HEK293 (cell line): ENCODE measurements at regions not wholly inside any gene's neighbourhood (a gene's known extent, or its start where the extent isn't known, plus 50 kb on each side); places are given as distances from the start of the nearest gene placed in this dataset.

Experiments used
- CTCF ChIA-PET: fragments of 350-600 bp; formaldehyde crosslinking; extraction: SDS; loops from one replicate; lab custom pipeline; 2021; ENCODE audit warnings: antibody characterized with exemption; lab: Yijun Ruan, JAX
- POLR2A ChIA-PET: fragments of 300-600 bp; formaldehyde crosslinking; extraction: SDS; loops from one replicate; lab custom pipeline; 2020; ENCODE audit warnings: antibody characterized with exemption, inconsistent platforms; lab: Yijun Ruan, JAX
- H3K27ac ChIP-seq: fragments of 200-500 bp; sonication (Bioruptor generic); 2 replicates; pipeline ENCODE4 v1.5.1; 2014; ENCODE audit warnings: low read depth, low read length, control low read depth, inconsistent platforms; ENCODE audit errors: extremely low read depth
- H3K36me3 ChIP-seq, 2 experiments: fragments of 200-500 bp in 1 of 2; sonication (Bioruptor generic) in 1 of 2; 1 replicate in 1 of 2; 2 replicates in 1 of 2; pipeline ENCODE4 v1.5.1; 2014 to 2017; ENCODE audit warnings: inconsistent platforms in 2 of 2, low read length in 2 of 2; ENCODE audit not compliant: control insufficient read depth in 2 of 2, insufficient read depth in 1 of 2
- H3K4me1 ChIP-seq: fragments of 200-500 bp; sonication (Bioruptor generic); 2 replicates; pipeline ENCODE4 v1.5.1; 2014; ENCODE audit warnings: mild to moderate bottlenecking, low read length, inconsistent platforms; ENCODE audit not compliant: control insufficient read depth, insufficient read depth
- H3K4me3 ChIP-seq: 2 replicates; pipeline ENCODE4 v1.5.1; 2011; ENCODE audit warnings: low read depth, mild to moderate bottlenecking, control low read depth, low read length, moderate library complexity
- H3K9me3 ChIP-seq: fragments of 200-500 bp; sonication (Bioruptor generic); 2 replicates; pipeline ENCODE4 v1.5.1; 2014; ENCODE audit warnings: low read depth, low read length, inconsistent platforms; ENCODE audit not compliant: control insufficient read depth, insufficient read depth
- BCL11B ChIP-seq: fragments of 450-650 bp; formaldehyde crosslinking; IDR thresholded peaks from 2 replicates; pipeline ENCODE4 v1.5.1; 2016; ENCODE audit warnings: low read depth, missing biosample characterization, missing genetic modification characterization
- FEZF1 ChIP-seq: fragments of 450-650 bp; formaldehyde crosslinking; IDR thresholded peaks from 2 replicates; pipeline ENCODE4 v1.5.1; 2016; ENCODE audit warnings: missing biosample characterization, missing genetic modification characterization
- HOXD13 ChIP-seq: sonication (generic); formaldehyde crosslinking; IDR thresholded peaks from 2 replicates; pipeline ENCODE4 v1.8.0; 2022; ENCODE audit warnings: missing genetic modification reagents, borderline replicate concordance
- IKZF3 ChIP-seq: fragments of 450-650 bp; IDR thresholded peaks from 2 replicates; pipeline ENCODE4 v1.5.0; 2018; ENCODE audit warnings: missing biosample characterization, mild to moderate bottlenecking, missing genetic modification characterization, moderate library complexity
- PRDM4 ChIP-seq: fragments of 450-650 bp; formaldehyde crosslinking; IDR thresholded peaks from 2 replicates; pipeline ENCODE4 v1.5.1; 2017; ENCODE audit warnings: missing biosample characterization, missing genetic modification characterization
- SALL2 ChIP-seq: fragments of 450-650 bp; formaldehyde crosslinking; IDR thresholded peaks from 2 replicates; pipeline ENCODE4 v1.5.0; 2017; ENCODE audit warnings: missing biosample characterization, mild to moderate bottlenecking, missing genetic modification characterization, borderline replicate concordance
- TCF7L2 ChIP-seq: IDR thresholded peaks from 2 replicates; pipeline ENCODE4 v1.6.1; 2011; ENCODE audit warnings: low read depth, mild to moderate bottlenecking, inconsistent platforms, low read length, moderate library complexity, borderline replicate concordance
- ZBTB21 ChIP-seq: fragments of 450-650 bp; formaldehyde crosslinking; IDR thresholded peaks from 2 replicates; pipeline ENCODE4 v1.5.1; 2017; ENCODE audit warnings: missing biosample characterization, missing genetic modification characterization
- ZBTB7A ChIP-seq: fragments of 450-650 bp; formaldehyde crosslinking; IDR thresholded peaks from 2 replicates; pipeline ENCODE4 v1.5.1; 2016; ENCODE audit warnings: low read depth, missing biosample characterization, missing genetic modification characterization
- ZFP41 ChIP-seq: fragments of 450-650 bp; formaldehyde crosslinking; IDR thresholded peaks from 2 replicates; pipeline ENCODE4 v1.5.1; 2016; ENCODE audit warnings: missing biosample characterization, missing genetic modification characterization, borderline replicate concordance
- ZNF155 ChIP-seq: fragments of 450-650 bp; formaldehyde crosslinking; IDR thresholded peaks from 2 replicates; pipeline ENCODE4 v1.5.1; 2016; ENCODE audit warnings: missing biosample characterization, missing genetic modification characterization
- ZNF157 ChIP-seq: fragments of 450-650 bp; formaldehyde crosslinking; IDR thresholded peaks from 2 replicates; pipeline ENCODE4 v1.5.1; 2016; ENCODE audit warnings: missing biosample characterization, missing genetic modification characterization
- ZNF175 ChIP-seq: fragments of 450-650 bp; formaldehyde crosslinking; IDR thresholded peaks from 2 replicates; pipeline ENCODE4 v1.5.1; 2016; ENCODE audit warnings: missing biosample characterization, missing genetic modification characterization
- ZNF214 ChIP-seq: fragments of 450-650 bp; formaldehyde crosslinking; IDR thresholded peaks from 2 replicates; pipeline ENCODE4 v1.5.1; 2017; ENCODE audit warnings: missing biosample characterization, mild to moderate bottlenecking, missing genetic modification characterization, borderline replicate concordance
- ZNF366 ChIP-seq: fragments of 450-650 bp; formaldehyde crosslinking; conservative IDR thresholded peaks from 2 replicates; pipeline ENCODE4 v1.5.1; 2016; ENCODE audit warnings: missing biosample characterization, missing genetic modification characterization
- ZNF398 ChIP-seq: fragments of 450-650 bp; formaldehyde crosslinking; IDR thresholded peaks from 2 replicates; pipeline ENCODE4 v1.5.1; 2017; ENCODE audit warnings: missing biosample characterization, missing genetic modification characterization
- ZNF423 ChIP-seq: fragments of 450-650 bp; formaldehyde crosslinking; IDR thresholded peaks from 2 replicates; pipeline ENCODE4 v1.5.1; 2016; ENCODE audit warnings: missing biosample characterization, missing genetic modification characterization
- ZNF48 ChIP-seq: fragments of 450-650 bp; formaldehyde crosslinking; IDR thresholded peaks from 2 replicates; pipeline ENCODE4 v1.5.1; 2016; ENCODE audit warnings: missing biosample characterization, missing genetic modification characterization
- ZNF548 ChIP-seq: fragments of 450-650 bp; formaldehyde crosslinking; IDR thresholded peaks from 2 replicates; pipeline ENCODE4 v1.5.1; 2016; ENCODE audit warnings: missing biosample characterization, missing genetic modification characterization
- ZNF585B ChIP-seq: fragments of 450-650 bp; formaldehyde crosslinking; IDR thresholded peaks from 2 replicates; pipeline ENCODE4 v1.5.1; 2016; ENCODE audit warnings: missing biosample characterization, missing genetic modification characterization
- ZNF600 ChIP-seq: fragments of 450-650 bp; formaldehyde crosslinking; IDR thresholded peaks from 2 replicates; pipeline ENCODE4 v1.5.1; 2016; ENCODE audit warnings: missing biosample characterization, missing genetic modification characterization
- ZNF645 ChIP-seq: fragments of 450-650 bp; formaldehyde crosslinking; IDR thresholded peaks from 2 replicates; pipeline ENCODE4; 2016; ENCODE audit warnings: missing biosample characterization, missing genetic modification characterization
- ZNF654 ChIP-seq: fragments of 450-650 bp; formaldehyde crosslinking; IDR thresholded peaks from 2 replicates; pipeline ENCODE4 v1.5.1; 2016; ENCODE audit warnings: low read depth, missing biosample characterization, missing genetic modification characterization
- ZNF701 ChIP-seq: fragments of 450-650 bp; formaldehyde crosslinking; IDR thresholded peaks from 2 replicates; pipeline ENCODE4 v1.5.1; 2016; ENCODE audit warnings: missing biosample characterization, missing genetic modification characterization
- ZNF76 ChIP-seq: fragments of 450-650 bp; formaldehyde crosslinking; IDR thresholded peaks from 2 replicates; pipeline ENCODE4; 2016; ENCODE audit warnings: low read depth, missing biosample characterization, missing genetic modification characterization, borderline replicate concordance

- no peak for TF ChIP-seq ZNF398
- no peak for TF ChIP-seq ZNF600 (tag by site-specific recombination)
These were observed 95.7 kb upstream of the LINC00305 start (continued) for GRCh38 chr18:64244571-64244970.

GRCh38 chr18:64240316-64240715 lies 91.4 kb upstream of the LINC00305 start:
- Histone ChIP-seq H3K4me1 (no peaks in the 10 kb centered on the region), H3K36me3 (no peaks in the 10 kb centered on the region), H3K9me3 (no peaks in the 10 kb centered on the region), H3K27ac (no peak overlapping the region), H3K4me3 (no peak overlapping the region)
- TF ChIP-seq PRDM4, result no peak
- TF ChIP-seq ZNF76 (tag by site-specific recombination), result no peak
- TF ChIP-seq HOXD13 (CRISPR knock-in tag), result no peak
- no peak for TF ChIP-seq ZNF214
- TF ChIP-seq ZNF548, result no peak
- TF ChIP-seq ZNF155 (tag by site-specific recombination), result no peak
- TF ChIP-seq ZNF654, result no peak
- ChIA-PET CTCF (no interaction called here), POLR2A (no interaction called here)

- no peak overlapping the region for H3K4me3 ChIP-seq
- H3K27ac ChIP-seq, result no peak overlapping the region
- TF ChIP-seq ZNF48 (tag by site-specific recombination), result no peak
- TF ChIP-seq ZNF645 (tag by site-specific recombination), result no peak
- no peak for TF ChIP-seq ZNF423 (tag by site-specific recombination)
- no peaks in the 10 kb centered on the region for H3K4me1 ChIP-seq
- ChIA-PET CTCF (no interaction called here), POLR2A (no interaction called here)
- no peaks in the 10 kb centered on the region for H3K9me3 ChIP-seq
- H3K36me3 ChIP-seq, result no peaks in the 10 kb centered on the region
These were observed 89.2 kb upstream of the LINC00305 start for GRCh38 chr18:64238076-64238475.

GRCh38 chr18:64234321-64234720 lies 85.4 kb upstream of the LINC00305 start:
- Histone ChIP-seq H3K9me3 (no peaks in the 10 kb centered on the region), H3K4me3 (no peak overlapping the region), H3K4me1 (no peaks in the 10 kb centered on the region), H3K36me3 (no peaks in the 10 kb centered on the region), H3K27ac (no peak overlapping the region)
- ChIA-PET POLR2A (no interaction called here), CTCF (no interaction called here)
- no peak for TF ChIP-seq ZBTB7A (tag by site-specific recombination)
- TF ChIP-seq IKZF3 (tag by site-specific recombination), result no peak
- TF ChIP-seq TCF7L2, result no peak
- TF ChIP-seq ZBTB21 (tag by site-specific recombination), result no peak
- no peak for TF ChIP-seq HOXD13 (CRISPR knock-in tag)
- no peak for TF ChIP-seq SALL2 (tag by site-specific recombination)
- no peak for TF ChIP-seq ZNF585B (tag by site-specific recombination)
- no peak for TF ChIP-seq BCL11B
- TF ChIP-seq ZNF76 (tag by site-specific recombination), result no peak
- no peak for TF ChIP-seq ZNF701 (tag by site-specific recombination)
- TF ChIP-seq ZNF157, result no peak
- TF ChIP-seq ZNF175 (tag by site-specific recombination), result no peak
- TF ChIP-seq FEZF1 (tag by site-specific recombination), result no peak
- TF ChIP-seq ZFP41 (tag by site-specific recombination), result no peak
- no peak for TF ChIP-seq ZNF645 (tag by site-specific recombination)
- TF ChIP-seq ZNF366 (tag by site-specific recombination), result no peak
